Hepatocyte (in vitro differentiated cells): ENCODE measurements at regions not wholly inside any gene's neighbourhood (a gene's known extent, or its start where the extent isn't known, plus 50 kb on each side); places are given as distances from the start of the nearest gene placed in this dataset.
A peak's percentile ranks its signal among the peaks of the same experiment; 100 is the strongest.

Experiments used
- DNase-seq: peaks from one replicate; pipeline ENCODE4 v3.0.0-alpha.2; 2016; ENCODE audit warnings: low spot score
- H2AFZ ChIP-seq: fragments of 200-600 bp; sonication (generic); 2 replicates; pipeline ENCODE4 v1.6.0; 2016; ENCODE audit warnings: antibody characterized with exemption, mild to moderate bottlenecking
- H3K27ac ChIP-seq: fragments of 200-600 bp; sonication (generic); 2 replicates; pipeline ENCODE4 v1.5.1; 2016; ENCODE audit warnings: mild to moderate bottlenecking
- H3K27me3 ChIP-seq: fragments of 200-600 bp; sonication (generic); 2 replicates; pipeline ENCODE4 v1.6.1; 2016
- H3K36me3 ChIP-seq: fragments of 200-600 bp; sonication (generic); replicated peaks from 2 replicates; pipeline ENCODE4 v1.5.1; 2016; ENCODE audit warnings: low read depth; ENCODE audit not compliant: insufficient read depth
- H3K4me1 ChIP-seq: fragments of 200-600 bp; sonication (generic); 2 replicates; pipeline ENCODE4 v1.5.1; 2016; ENCODE audit warnings: mild to moderate bottlenecking, moderate library complexity; ENCODE audit not compliant: insufficient read depth
- H3K4me2 ChIP-seq: fragments of 200-600 bp; sonication (generic); 2 replicates; pipeline ENCODE4 v1.6.0; 2016
- H3K4me3 ChIP-seq: fragments of 200-600 bp; sonication (generic); 2 replicates; pipeline ENCODE4 v1.5.1; 2016; ENCODE audit warnings: mild to moderate bottlenecking
- H3K79me2 ChIP-seq: fragments of 200-600 bp; sonication (generic); 2 replicates; pipeline ENCODE4 v1.6.0; 2017; ENCODE audit warnings: mild to moderate bottlenecking
- H3K9me2 ChIP-seq: fragments of 200-600 bp; sonication (generic); replicated peaks from 2 replicates; pipeline ENCODE4 v1.6.0; 2017; ENCODE audit warnings: mild to moderate bottlenecking; ENCODE audit not compliant: insufficient read depth
- H3K9me3 ChIP-seq: fragments of 200-600 bp; sonication (generic); 2 replicates; pipeline ENCODE4 v1.5.1; 2016; ENCODE audit warnings: low read depth, mild to moderate bottlenecking
- H4K20me1 ChIP-seq: fragments of 200-600 bp; sonication (generic); 2 replicates; pipeline ENCODE4 v1.6.0; 2016; ENCODE audit warnings: mild to moderate bottlenecking; ENCODE audit not compliant: insufficient read depth, poor library complexity, severe bottlenecking
- EZH2 ChIP-seq: fragments of 200-600 bp; sonication (generic); IDR thresholded peaks from 2 replicates; pipeline ENCODE4 v1.6.1; 2016; ENCODE audit warnings: antibody characterized with exemption, mild to moderate bottlenecking, borderline replicate concordance
- EZH2phosphoT487 ChIP-seq: fragments of 200-600 bp; sonication (generic); IDR thresholded peaks from one replicate; pipeline ENCODE4 v1.6.1; 2018; ENCODE audit warnings: antibody characterized with exemption, mild to moderate bottlenecking, low read depth, moderate library complexity; ENCODE audit not compliant: unreplicated experiment, severe bottlenecking
- WGBS: methylation state at CpG from one replicate; pipeline ENCODE4 v1.1.6; 2016; ENCODE audit warnings: low lambda C conversion rate; ENCODE audit errors: missing lambda C conversion rate; 5-methylcytosine and 5-hydroxymethylcytosine counted together
- TF ChIP-seq, protein P1 (sequence below): fragments of 200-600 bp; sonication (generic); IDR thresholded peaks from 2 replicates; pipeline ENCODE4 v1.5.1; 2016; ENCODE audit warnings: antibody characterized with exemption, mild to moderate bottlenecking; ENCODE audit not compliant: poor library complexity

DNA sequence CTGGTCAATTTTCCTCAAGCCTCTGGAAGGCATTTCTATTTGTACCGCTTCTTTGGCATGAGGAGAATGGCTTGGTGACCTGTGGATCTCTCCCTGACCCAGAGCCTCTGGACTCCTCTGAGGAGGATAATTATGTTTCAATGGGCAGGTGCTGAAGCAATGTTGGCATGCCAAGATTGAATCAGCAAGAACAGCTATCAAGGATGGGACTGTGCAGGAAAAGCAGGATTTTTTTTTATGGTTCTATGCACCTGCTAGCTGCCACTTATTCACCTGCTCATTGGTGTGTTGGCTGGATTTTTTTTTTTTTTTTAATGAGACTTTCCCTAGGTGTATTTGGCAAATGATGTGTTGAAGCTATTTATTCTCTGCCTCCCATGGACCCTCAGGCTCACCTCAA, 821.2 kb downstream of the RPA4 start:
- Histone ChIP-seq H3K4me1 (no peaks in the 10 kb centered on the region), H2AFZ (no peak overlapping the region), H3K4me2 (no peak overlapping the region), H3K79me2 (no peaks in the 10 kb centered on the region), H3K36me3 (no peaks in the 10 kb centered on the region), H3K4me3 (no peak overlapping the region), H3K27ac (no peak overlapping the region), H3K9me2 (no peaks in the 10 kb centered on the region), H4K20me1 (no peaks in the 10 kb centered on the region), H3K9me3 (no peaks in the 10 kb centered on the region), H3K27me3 (no peaks in the 10 kb centered on the region)
- TF ChIP-seq, protein P1, sequence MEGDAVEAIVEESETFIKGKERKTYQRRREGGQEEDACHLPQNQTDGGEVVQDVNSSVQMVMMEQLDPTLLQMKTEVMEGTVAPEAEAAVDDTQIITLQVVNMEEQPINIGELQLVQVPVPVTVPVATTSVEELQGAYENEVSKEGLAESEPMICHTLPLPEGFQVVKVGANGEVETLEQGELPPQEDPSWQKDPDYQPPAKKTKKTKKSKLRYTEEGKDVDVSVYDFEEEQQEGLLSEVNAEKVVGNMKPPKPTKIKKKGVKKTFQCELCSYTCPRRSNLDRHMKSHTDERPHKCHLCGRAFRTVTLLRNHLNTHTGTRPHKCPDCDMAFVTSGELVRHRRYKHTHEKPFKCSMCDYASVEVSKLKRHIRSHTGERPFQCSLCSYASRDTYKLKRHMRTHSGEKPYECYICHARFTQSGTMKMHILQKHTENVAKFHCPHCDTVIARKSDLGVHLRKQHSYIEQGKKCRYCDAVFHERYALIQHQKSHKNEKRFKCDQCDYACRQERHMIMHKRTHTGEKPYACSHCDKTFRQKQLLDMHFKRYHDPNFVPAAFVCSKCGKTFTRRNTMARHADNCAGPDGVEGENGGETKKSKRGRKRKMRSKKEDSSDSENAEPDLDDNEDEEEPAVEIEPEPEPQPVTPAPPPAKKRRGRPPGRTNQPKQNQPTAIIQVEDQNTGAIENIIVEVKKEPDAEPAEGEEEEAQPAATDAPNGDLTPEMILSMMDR: no peak
- no peak for TF ChIP-seq EZH2phosphoT487
- TF ChIP-seq EZH2: no peak
- WGBS: 93% methylated on average over 1 of the region's 1 CpG
- no peak for DNase-seq

DNA sequence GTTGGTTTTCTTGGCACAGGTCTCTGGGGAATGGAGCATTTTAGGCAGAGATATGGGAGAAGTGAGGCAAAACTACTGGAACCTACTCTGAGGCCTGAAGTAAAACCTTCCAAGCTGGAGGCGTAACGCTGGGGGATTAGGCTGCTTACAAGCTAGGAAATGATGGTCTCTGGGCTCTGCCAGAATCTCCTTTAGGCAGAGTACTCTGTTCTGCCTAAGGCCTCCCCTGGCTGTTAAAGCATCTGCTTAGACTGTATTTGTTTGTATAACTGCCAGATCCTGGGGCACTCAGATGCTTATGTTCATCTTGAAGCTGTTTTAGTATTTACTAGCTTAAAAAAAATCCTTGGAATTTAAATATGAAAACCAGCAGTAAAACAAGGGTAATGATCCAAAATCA, 822.2 kb downstream of the RPA4 start:
- Histone ChIP-seq H3K36me3 (no peaks in the 10 kb centered on the region), H3K27me3 (no peaks in the 10 kb centered on the region), H3K4me3 (no peak overlapping the region), H3K4me1 (no peaks in the 10 kb centered on the region), H3K9me2 (no peaks in the 10 kb centered on the region), H2AFZ (no peak overlapping the region), H3K9me3 (no peaks in the 10 kb centered on the region), H3K27ac (no peak overlapping the region), H3K4me2 (no peak overlapping the region), H4K20me1 (no peaks in the 10 kb centered on the region), H3K79me2 (no peaks in the 10 kb centered on the region)
- 41% methylated on average over 2 of the region's 2 CpGs for WGBS
- DNase-seq: peak; percentile 13
- TF ChIP-seq EZH2: no peak
- no peak for TF ChIP-seq EZH2phosphoT487
- TF ChIP-seq, protein P1: no peak

DNA sequence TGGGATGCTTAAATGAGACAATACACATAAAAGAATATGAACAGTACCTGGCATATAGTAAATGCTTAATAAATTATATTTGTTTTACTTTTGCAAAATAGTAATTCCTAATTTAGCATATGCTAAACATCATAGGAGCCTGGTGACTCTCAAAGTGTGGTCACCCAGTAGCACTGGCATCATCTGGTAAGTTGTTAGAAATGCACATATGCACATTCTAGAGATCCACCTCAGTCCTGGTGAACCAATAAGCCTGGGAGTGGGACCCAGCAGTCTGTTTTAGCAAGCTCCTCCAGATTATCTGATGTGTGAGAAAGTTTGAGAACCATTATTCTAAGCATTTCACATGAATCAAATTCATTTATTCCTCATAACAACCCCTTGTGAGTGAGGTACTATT, 830.4 kb downstream of the RPA4 start:
- H3K9me3 ChIP-seq: no peaks in the 10 kb centered on the region
- no peaks in the 10 kb centered on the region for H3K9me2 ChIP-seq
- no peaks in the 10 kb centered on the region for H3K36me3 ChIP-seq
- H3K4me1 ChIP-seq: no peaks in the 10 kb centered on the region
- H3K4me2 ChIP-seq: no peak overlapping the region
- no peak overlapping the region for H3K27ac ChIP-seq
- H3K4me3 ChIP-seq: no peak overlapping the region
- no peaks in the 10 kb centered on the region for H4K20me1 ChIP-seq
- no peaks in the 10 kb centered on the region for H3K79me2 ChIP-seq
- H3K27me3 ChIP-seq: no peaks in the 10 kb centered on the region
- DNase-seq: no peak
- H2AFZ ChIP-seq: no peak overlapping the region
- TF ChIP-seq, protein P1: no peak
- TF ChIP-seq EZH2: no peak

DNA sequence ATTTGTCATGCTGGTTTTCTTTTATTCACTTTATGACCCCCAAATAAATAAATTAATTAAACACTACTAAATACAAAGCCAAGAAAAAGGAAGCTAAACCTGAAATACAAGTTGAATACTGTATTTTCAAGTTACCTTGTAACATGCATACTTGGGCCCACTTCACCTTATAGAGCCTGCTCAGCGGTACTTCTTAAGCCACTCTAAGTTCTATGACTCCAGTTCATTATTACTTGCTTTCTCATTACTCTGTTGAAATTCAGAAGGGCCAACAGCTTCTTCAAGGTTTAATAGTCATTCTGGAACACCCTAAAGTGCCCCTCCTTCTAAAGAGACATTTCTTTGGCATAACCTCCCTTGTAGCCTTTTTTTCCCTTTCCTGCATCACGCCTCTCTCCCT, 844.5 kb downstream of the RPA4 start:
- no peak overlapping the region for H2AFZ ChIP-seq
- H3K9me2 ChIP-seq: no peaks in the 10 kb centered on the region
- H3K4me2 ChIP-seq: no peak overlapping the region
- no peaks in the 10 kb centered on the region for H3K9me3 ChIP-seq
- H3K27me3 ChIP-seq: no peaks in the 10 kb centered on the region
- no peaks in the 10 kb centered on the region for H3K36me3 ChIP-seq
- TF ChIP-seq EZH2 (no peak), EZH2phosphoT487 (no peak)
- TF ChIP-seq, protein P1: no peak
- H3K4me1 ChIP-seq: no peaks in the 10 kb centered on the region
- H4K20me1 ChIP-seq: no peaks in the 10 kb centered on the region
- no peak overlapping the region for H3K27ac ChIP-seq
- WGBS: 96% methylated on average over 2 of the region's 2 CpGs
- H3K79me2 ChIP-seq: no peaks in the 10 kb centered on the region
- H3K4me3 ChIP-seq: no peak overlapping the region
- DNase-seq: no peak
